GM23338 (cell line): ENCODE measurements at regions not wholly inside any gene's neighbourhood (a gene's known extent, or its start where the extent isn't known, plus 50 kb on each side); places are given as distances from the start of the nearest gene placed in this dataset.

ENCODE experiments used
- ATAC-seq: fragments of 200-7000 bp; cut with Tn5 transposase; 3 replicates; pipeline ENCODE4 v1.9.1; 2020
- DNase-seq: peaks from one replicate; pipeline ENCODE4 v3.0.0-alpha.2; 2015; ENCODE audit warnings: low spot score
- H2AFZ ChIP-seq: fragments of 200-600 bp; sonication (generic); 2 replicates; pipeline ENCODE4 v1.8.0; 2016; ENCODE audit warnings: antibody characterized with exemption, mild to moderate bottlenecking, moderate library complexity
- H3F3A ChIP-seq: fragments of 200-600 bp; sonication (generic); replicated peaks from 2 replicates; pipeline ENCODE4 v1.8.0; 2017; ENCODE audit warnings: antibody characterized with exemption, mixed run types, low read depth
- H3K27ac ChIP-seq: fragments of 200-600 bp; sonication (generic); 2 replicates; pipeline ENCODE4 v1.6.1; 2016; ENCODE audit warnings: low read depth
- H3K27me3 ChIP-seq: fragments of 200-600 bp; sonication (generic); 2 replicates; pipeline ENCODE4 v1.8.0; 2016; ENCODE audit warnings: mild to moderate bottlenecking, mixed run types, moderate library complexity; ENCODE audit not compliant: insufficient read depth
- H3K36me3 ChIP-seq: fragments of 200-600 bp; sonication (generic); 2 replicates; pipeline ENCODE4 v1.8.0; 2016; ENCODE audit warnings: mild to moderate bottlenecking; ENCODE audit not compliant: insufficient read depth
- H3K4me1 ChIP-seq: fragments of 200-600 bp; sonication (generic); 2 replicates; pipeline ENCODE4 v1.8.0; 2016; ENCODE audit warnings: mild to moderate bottlenecking, moderate library complexity; ENCODE audit not compliant: insufficient read depth
- H3K4me2 ChIP-seq: fragments of 200-600 bp; sonication (generic); 2 replicates; pipeline ENCODE4 v1.7.1; 2017; ENCODE audit warnings: mixed run types
- H3K4me3 ChIP-seq: fragments of 200-600 bp; sonication (generic); 2 replicates; pipeline ENCODE4 v1.6.1; 2016; ENCODE audit warnings: mixed run types
- H3K79me2 ChIP-seq: fragments of 200-600 bp; sonication (generic); replicated peaks from 2 replicates; pipeline ENCODE4 v1.8.0; 2017; ENCODE audit warnings: mild to moderate bottlenecking; ENCODE audit not compliant: insufficient read depth
- H3K9me2 ChIP-seq: fragments of 200-600 bp; sonication (generic); 2 replicates; pipeline ENCODE4 v1.8.0; 2017; ENCODE audit not compliant: insufficient read depth
- H4K20me1 ChIP-seq: fragments of 200-600 bp; sonication (generic); replicated peaks from 2 replicates; pipeline ENCODE4 v1.8.0; 2017; ENCODE audit warnings: mild to moderate bottlenecking; ENCODE audit not compliant: insufficient read depth
- H3K27ac Mint-ChIP-seq: 2 replicates; pipeline ENCODE4 v1.8.0; 2020; ENCODE audit warnings: inconsistent platforms, mild to moderate bottlenecking, moderate library complexity, mixed read lengths
- H3K27me3 Mint-ChIP-seq: 3 replicates; pipeline ENCODE4 v1.8.0; 2022; ENCODE audit warnings: low read depth, mild to moderate bottlenecking, moderate library complexity, mixed read lengths, inconsistent platforms; ENCODE audit not compliant: insufficient read depth, poor library complexity
- H3K36me3 Mint-ChIP-seq: 3 replicates; pipeline ENCODE4 v1.8.0; 2021; ENCODE audit warnings: low read depth, mild to moderate bottlenecking, inconsistent platforms, moderate library complexity, mixed read lengths
- H3K4me1 Mint-ChIP-seq: 3 replicates; pipeline ENCODE4 v1.8.0; 2020; ENCODE audit warnings: mild to moderate bottlenecking, inconsistent platforms, mixed read lengths
- H3K4me3 Mint-ChIP-seq: 3 replicates; pipeline ENCODE4 v1.8.0; 2021; ENCODE audit warnings: moderate library complexity, mild to moderate bottlenecking, inconsistent platforms, mixed read lengths
- H3K9me3 Mint-ChIP-seq: 3 replicates; pipeline ENCODE4 v1.8.0; 2020; ENCODE audit warnings: moderate library complexity, mild to moderate bottlenecking, inconsistent platforms, mixed read lengths
- CTCF ChIP-seq, 2 experiments: fragments of 200-600 bp in 1 of 2; sonication (generic) in 1 of 2; conservative IDR thresholded peaks; 2 replicates each; pipeline versions ENCODE4 v1.5.1 to v1.6.1; 2016 to 2017; ENCODE audit warnings: antibody characterized with exemption in 2 of 2, low read depth in 2 of 2, mild to moderate bottlenecking in 2 of 2, moderate library complexity in 1 of 2
- ETS1 ChIP-seq: IDR thresholded peaks from 2 replicates; pipeline ENCODE4 v1.6.1; 2016; ENCODE audit warnings: antibody characterized with exemption
- EZH2 ChIP-seq: fragments of 200-600 bp; sonication (generic); IDR thresholded peaks from one replicate; pipeline ENCODE4 v1.8.0; 2017; ENCODE audit warnings: antibody characterized with exemption, mild to moderate bottlenecking, low read depth; ENCODE audit not compliant: unreplicated experiment
- EZH2phosphoT487 ChIP-seq: fragments of 200-600 bp; sonication (generic); IDR thresholded peaks from one replicate; pipeline ENCODE4 v1.8.1; 2018; ENCODE audit warnings: antibody characterized with exemption; ENCODE audit not compliant: unreplicated experiment
- JUNB ChIP-seq: IDR thresholded peaks from one replicate; pipeline ENCODE4 v1.6.1; 2016; ENCODE audit warnings: antibody characterized with exemption; ENCODE audit not compliant: unreplicated experiment
- NANOG ChIP-seq: IDR thresholded peaks from 2 replicates; pipeline ENCODE4 v1.6.1; 2016; ENCODE audit warnings: antibody characterized with exemption, borderline replicate concordance
- POLR2AphosphoS5 ChIP-seq: IDR thresholded peaks from 2 replicates; pipeline ENCODE4 v1.6.1; 2016; ENCODE audit warnings: antibody characterized with exemption, low read depth
- REST ChIP-seq: IDR thresholded peaks from one replicate; pipeline ENCODE4 v1.6.1; 2018; ENCODE audit warnings: antibody characterized with exemption; ENCODE audit not compliant: unreplicated experiment
- STAT1 ChIP-seq: IDR thresholded peaks from one replicate; pipeline ENCODE4 v1.6.1; 2016; ENCODE audit warnings: antibody characterized with exemption; ENCODE audit not compliant: unreplicated experiment
- ZNF331 ChIP-seq: fragments of 250-450 bp; sonication (Bioruptor Pico); IDR thresholded peaks from 2 replicates; pipeline ENCODE4 v1.5.0; 2020; ENCODE audit warnings: low read depth, mild to moderate bottlenecking, moderate library complexity

GRCh38 chr1:70554341-70554740 is 143.3 kb downstream of the CTH start:
- no peaks in the 10 kb centered on the region for H3K36me3 ChIP-seq
- H3K9me3 Mint-ChIP-seq: no peaks in the 10 kb centered on the region
- no peak overlapping the region for H3K27ac ChIP-seq
- H3K9me2 ChIP-seq: no peaks in the 10 kb centered on the region; the same call in 1 of the 2 replicates
- H3K4me2 ChIP-seq: no peak overlapping the region
- no peak overlapping the region; the same call in 1 of the 2 replicates for H3K27ac Mint-ChIP-seq
- H3K4me1 Mint-ChIP-seq: peaks cover 25% of the 10 kb centered on the region
- no peak overlapping the region for H3K4me3 Mint-ChIP-seq
- no peaks in the 10 kb centered on the region for H3K27me3 ChIP-seq
- H3K79me2 ChIP-seq: no peaks in the 10 kb centered on the region
- H3K36me3 Mint-ChIP-seq: no peaks in the 10 kb centered on the region; the same call in 2 of the 3 replicates
- peaks cover 19% of the 10 kb centered on the region for H3K4me1 ChIP-seq
- DNase-seq: no peak
- H3K4me3 ChIP-seq: no peak overlapping the region
- H2AFZ ChIP-seq: no peak overlapping the region
- ATAC-seq: no peak
- H4K20me1 ChIP-seq: no peaks in the 10 kb centered on the region
- TF ChIP-seq CTCF (conservative IDR thresholded peaks at IDR 0.05; ENCODE audit: low read depth in 2 of 2) (no peak), JUNB (no peak), POLR2AphosphoS5 (no peak), STAT1 (no peak), EZH2phosphoT487 (no peak), NANOG (no peak), REST (no peak), ETS1 (no peak), EZH2 (no peak)
- no peaks in the 10 kb centered on the region for H3F3A ChIP-seq
- peaks cover 1% of the 10 kb centered on the region for H3K27me3 Mint-ChIP-seq

GRCh38 chr1:70556541-70556940 is 145.5 kb downstream of the CTH start:
- no peaks in the 10 kb centered on the region for H4K20me1 ChIP-seq
- peaks cover 4% of the 10 kb centered on the region; the same call in 1 of the 2 replicates for H3K9me2 ChIP-seq
- DNase-seq (no peak), ATAC-seq (no peak)
- H3K4me3 ChIP-seq: no peak overlapping the region
- no peak overlapping the region for H3K27ac ChIP-seq
- H3F3A ChIP-seq: no peaks in the 10 kb centered on the region
- peak overlapping the region; percentile 79 for H3K27ac Mint-ChIP-seq
- H3K79me2 ChIP-seq: no peaks in the 10 kb centered on the region
- no peaks in the 10 kb centered on the region for H3K9me3 Mint-ChIP-seq
- no peak overlapping the region for H2AFZ ChIP-seq
- H3K4me2 ChIP-seq: peak overlapping the region; percentile 5
- no peaks in the 10 kb centered on the region for H3K36me3 ChIP-seq
- peaks cover 19% of the 10 kb centered on the region for H3K4me1 ChIP-seq
- no peaks in the 10 kb centered on the region; the same call in 2 of the 3 replicates for H3K36me3 Mint-ChIP-seq
- peaks cover 25% of the 10 kb centered on the region for H3K4me1 Mint-ChIP-seq
- H3K4me3 Mint-ChIP-seq: 0 out of 3 replicates have a peak overlapping the region, but pooled peaks have one; percentile 1
- H3K27me3 ChIP-seq: no peaks in the 10 kb centered on the region
- H3K27me3 Mint-ChIP-seq: peaks cover 1% of the 10 kb centered on the region
- TF ChIP-seq ZNF331 (CRISPR knock-in tag) (no peak), POLR2AphosphoS5 (no peak), NANOG (no peak)
